ENCODE measurements at regions not wholly inside any gene's neighbourhood (a gene's known extent, or its start where the extent isn't known, plus 50 kb on each side); places are given as distances from the start of the nearest gene placed in this dataset.

- no peak for DNase-seq
These were observed 226.5 kb downstream of the PTPRC start for GRCh38 chr1:198865319-198865718.

- DNase-seq = no peak
These were observed 228.3 kb downstream of the PTPRC start for GRCh38 chr1:198867182-198867581.

GRCh38 chr1:198873696-198874230, 234.9 kb downstream of the PTPRC start:
- no peak for DNase-seq

- no peak for DNase-seq
These were observed 237.6 kb downstream of the PTPRC start for GRCh38 chr1:198876371-198876871.

- no peak for DNase-seq
These were observed 239.7 kb downstream of the PTPRC start for GRCh38 chr1:198878566-198878965.

GRCh38 chr1:198879711-198880306, 241.0 kb downstream of the PTPRC start:
- DNase-seq = no peak

GRCh38 chr1:198880397-198880796, 241.6 kb downstream of the PTPRC start:
- DNase-seq = no peak

GRCh38 chr1:198880818-198881597, 242.2 kb downstream of the PTPRC start:
- DNase-seq = peak; percentile 96

GRCh38 chr1:198883184-198883583, 244.3 kb downstream of the PTPRC start:
- DNase-seq = no peak

GRCh38 chr1:198887866-198888265, 249.0 kb downstream of the PTPRC start:
- no peak for DNase-seq

- DNase-seq = no peak
These were observed 249.6 kb downstream of the PTPRC start for GRCh38 chr1:198888379-198888943.

GRCh38 chr1:198889101-198889500, 250.3 kb downstream of the PTPRC start:
- peak; percentile 44 for DNase-seq

- no peak for DNase-seq
These were observed 250.9 kb downstream of the PTPRC start for GRCh38 chr1:198889749-198890148.

- no peak for DNase-seq
These were observed 251.5 kb downstream of the PTPRC start for GRCh38 chr1:198890214-198890930.

- no peak for DNase-seq
These were observed 253.2 kb downstream of the PTPRC start for GRCh38 chr1:198892065-198892464.

GRCh38 chr1:198893141-198893540, 254.3 kb downstream of the PTPRC start:
- no peak for DNase-seq

GRCh38 chr1:198893763-198894444, 255.1 kb downstream of the PTPRC start:
- DNase-seq = no peak

GRCh38 chr1:198901266-198901665, 262.4 kb downstream of the PTPRC start:
- DNase-seq = no peak

- DNase-seq = no peak
These were observed 263.8 kb downstream of the PTPRC start for GRCh38 chr1:198902655-198903054.

GRCh38 chr1:198903203-198903602, 264.4 kb downstream of the PTPRC start:
- no peak for DNase-seq

- no peak for DNase-seq
These were observed 264.8 kb downstream of the PTPRC start for GRCh38 chr1:198903621-198904020.

GRCh38 chr1:198904321-198904720, 265.5 kb downstream of the PTPRC start:
- DNase-seq = no peak
